Naive thymus-derived CD4-positive, alpha-beta T cell (primary cell): ENCODE measurements at regions not wholly inside any gene's neighbourhood (a gene's known extent, or its start where the extent isn't known, plus 50 kb on each side); places are given as distances from the start of the nearest gene placed in this dataset.
"Not testable (repeated sequence)": the region's sequence is repeated elsewhere in the genome, so short reads cannot be mapped to it uniquely, and the experiment has no call there.

Experiments used
- ATAC-seq: fragments of 150-1000 bp; cut with Tn5 transposase; 2 replicates; pipeline ENCODE4 v1.10.0; 2021; ENCODE audit warnings: mild to moderate bottlenecking, moderate library complexity
- CTCF ChIA-PET: fragments of 350-600 bp; sonication (Branson Sonifier 250); formaldehyde crosslinking; loops from one replicate; lab custom pipeline; 2021; ENCODE audit warnings: antibody characterized with exemption; lab: Charles Lee
- POLR2A ChIA-PET: fragments of 350-600 bp; sonication (Branson Sonifier 250); formaldehyde crosslinking; loops from one replicate; lab custom pipeline; 2021; ENCODE audit warnings: antibody characterized with exemption, inconsistent platforms; lab: Charles Lee
- DNase-seq, 9 donors: peaks; one replicate each; pipeline versions ENCODE4 v3.0.0 to v3.0.0-alpha.2; 2020 to 2022; ENCODE audit warnings: mixed read lengths in 1 of 9
- H3K27ac ChIP-seq: one replicate; pipeline ENCODE4 v1.7.0; 2013; ENCODE audit warnings: mild to moderate bottlenecking, low read depth, low read length, moderate library complexity
- H3K27me3 ChIP-seq, 2 donors: one replicate each; pipeline ENCODE4 v1.7.0; 2013; ENCODE audit warnings: low read length in 2 of 2, mild to moderate bottlenecking in 2 of 2, moderate library complexity in 2 of 2; ENCODE audit not compliant: control insufficient read depth in 2 of 2, insufficient read depth in 2 of 2
- H3K36me3 ChIP-seq, 3 experiments: 1 replicate in 2 of 3; 2 replicates in 1 of 3; pipeline ENCODE4 v1.7.0; 2013; ENCODE audit warnings: low read length in 3 of 3, mild to moderate bottlenecking in 3 of 3, moderate library complexity in 1 of 3; ENCODE audit not compliant: insufficient read depth in 3 of 3, control insufficient read depth in 2 of 3
- H3K4me1 ChIP-seq, 2 donors: one replicate each; pipeline ENCODE4 v1.7.0; 2013; ENCODE audit warnings: low read length in 2 of 2, mild to moderate bottlenecking in 2 of 2, moderate library complexity in 1 of 2; ENCODE audit not compliant: control insufficient read depth in 2 of 2, insufficient read depth in 2 of 2
- H3K4me3 ChIP-seq: 2 replicates; pipeline ENCODE4 v1.7.0; 2013; ENCODE audit warnings: mild to moderate bottlenecking, low read length
- H3K9me3 ChIP-seq, 3 experiments: 1 replicate in 2 of 3; 2 replicates in 1 of 3; pipeline ENCODE4 v1.7.0; 2013; ENCODE audit warnings: low read length in 3 of 3; ENCODE audit not compliant: control insufficient read depth in 2 of 3
- H3K27ac Mint-ChIP-seq, 9 donors: one replicate each; pipeline ENCODE4 v1.8.0; 2020 to 2022; ENCODE audit warnings: mixed read lengths in 9 of 9, mild to moderate bottlenecking in 8 of 9, moderate library complexity in 5 of 9, inconsistent platforms in 2 of 9
- H3K27me3 Mint-ChIP-seq, 5 donors: one replicate each; pipeline ENCODE4 v1.8.0; 2021 to 2022; ENCODE audit warnings: mixed read lengths in 5 of 5, mild to moderate bottlenecking in 1 of 5
- H3K36me3 Mint-ChIP-seq, 5 donors: one replicate each; pipeline ENCODE4 v1.8.0; 2020 to 2022; ENCODE audit warnings: mixed read lengths in 5 of 5, mild to moderate bottlenecking in 3 of 5, inconsistent platforms in 1 of 5
- H3K4me1 Mint-ChIP-seq, 7 donors: one replicate each; pipeline ENCODE4 v1.8.0; 2020 to 2022; ENCODE audit warnings: mixed read lengths in 7 of 7, mild to moderate bottlenecking in 3 of 7, inconsistent platforms in 1 of 7
- H3K4me3 Mint-ChIP-seq, 10 donors: one replicate each; pipeline ENCODE4 v1.8.0; 2020 to 2022; ENCODE audit warnings: mild to moderate bottlenecking in 10 of 10, mixed read lengths in 10 of 10, moderate library complexity in 6 of 10, inconsistent platforms in 2 of 10
- H3K9me3 Mint-ChIP-seq, 11 donors: one replicate each; pipeline ENCODE4 v1.8.0; 2020 to 2022; ENCODE audit warnings: mixed read lengths in 11 of 11, mild to moderate bottlenecking in 4 of 11, inconsistent platforms in 1 of 11, moderate library complexity in 1 of 11
- intact Hi-C, 2 donors: fragments of 100-400 bp; cut with micrococcal nuclease; formaldehyde crosslinking; loops; one replicate each; pipeline ENCODE4 v1.15.1; 2023

DNA sequence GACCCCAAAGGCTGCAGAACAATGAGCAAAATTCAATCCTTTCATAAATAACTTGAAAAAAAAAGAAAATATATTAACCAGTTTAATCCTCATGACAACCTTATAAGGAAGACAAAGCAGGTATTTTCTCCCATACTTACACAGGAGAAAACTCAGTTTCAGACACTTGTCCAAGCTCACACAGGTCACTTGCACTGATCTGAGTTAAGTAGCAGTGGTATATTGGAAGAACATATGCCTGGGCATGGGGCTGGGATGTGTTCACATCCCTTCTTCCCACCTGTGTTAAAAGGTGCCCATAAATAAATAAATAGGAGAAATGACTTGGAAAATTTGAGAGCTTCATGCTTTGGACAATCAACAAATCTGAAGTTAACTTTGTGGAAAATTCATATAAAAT lies 63.5 kb upstream of the SELENOP start:
- no peaks in the 10 kb centered on the region for H3K36me3 ChIP-seq
- H3K9me3 ChIP-seq, result no peaks in the 10 kb centered on the region
- Mint-ChIP-seq H3K4me1 (peaks cover 0 to 12% (median 7%) of the 10 kb centered on the region in 7 donors), H3K9me3 (peaks cover 0 to 5% (median 0%) of the 10 kb centered on the region in 11 donors), H3K4me3 (peak overlapping the region in 1 of 10 donors; percentile 21), H3K27ac (peak overlapping the region in 1 of 9 donors; percentile 42), H3K36me3 (no peaks in the 10 kb centered on the region), H3K27me3 (peaks cover 5 to 13% (median 5%) of the 10 kb centered on the region in 5 donors)
- ATAC-seq (no peak), DNase-seq (no peak)
- H3K27ac ChIP-seq, result no peak overlapping the region
- ChIA-PET POLR2A (interaction anchor here (0.7 kb wide), 1 partner anchor 67 kb away, joined by 3 read pairs; no protein-coding TSS in a partner anchor), CTCF (interaction anchor here (1.2 kb wide), 1 partner anchor 14 kb away, joined by 4 read pairs; no protein-coding TSS in a partner anchor)
- H3K4me3 ChIP-seq, result no peak overlapping the region
- intact Hi-C loops, result no loop called here
- H3K27me3 ChIP-seq, result no peaks in the 10 kb centered on the region
- H3K4me1 ChIP-seq, result no peaks in the 10 kb centered on the region

DNA sequence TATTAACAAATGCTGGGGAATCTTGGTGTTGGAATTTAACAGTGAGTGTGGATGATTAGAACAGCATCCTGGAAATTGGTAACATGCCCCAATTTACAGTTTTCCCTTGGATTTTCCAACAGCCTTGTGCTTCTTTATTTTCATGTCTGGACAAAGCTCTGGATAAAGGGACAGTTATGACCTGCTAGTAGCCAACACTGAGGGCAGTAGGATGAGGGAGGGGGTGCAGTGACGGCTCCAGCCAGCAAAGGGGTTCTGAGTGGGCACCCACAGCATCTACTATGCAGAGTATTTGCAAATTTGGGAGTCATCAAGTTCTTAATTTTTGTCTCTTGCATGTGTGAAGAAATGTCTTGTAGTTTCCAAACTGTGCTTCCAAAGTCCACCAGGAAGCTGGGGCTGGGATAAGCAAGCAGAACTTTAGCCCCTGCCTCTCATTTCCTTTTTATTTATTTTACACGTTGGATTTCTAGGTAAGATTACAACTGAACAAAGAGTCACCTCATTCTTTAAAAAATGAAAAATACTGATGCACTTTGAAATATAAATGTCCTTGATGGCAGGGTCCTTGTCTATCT lies 63.0 kb upstream of the SELENOP start:
- Mint-ChIP-seq H3K27ac (no peak overlapping the region), H3K36me3 (peaks cover 0 to 3% (median 0%) of the 10 kb centered on the region in 5 donors), H3K9me3 (peaks cover 0 to 8% (median 3%) of the 10 kb centered on the region in 11 donors), H3K27me3 (peaks cover 5 to 13% (median 8%) of the 10 kb centered on the region in 5 donors), H3K4me1 (peaks cover 0 to 12% (median 7%) of the 10 kb centered on the region in 7 donors), H3K4me3 (no peak overlapping the region)
- ATAC-seq (no peak), DNase-seq (no peak)
- H3K27ac ChIP-seq, result no peak overlapping the region
- ChIA-PET CTCF (no interaction called here), POLR2A (no interaction called here)
- H3K36me3 ChIP-seq, result no peaks in the 10 kb centered on the region
- no peaks in the 10 kb centered on the region for H3K27me3 ChIP-seq
- intact Hi-C loops, result no loop called here
- no peaks in the 10 kb centered on the region for H3K9me3 ChIP-seq
- H3K4me1 ChIP-seq, result no peaks in the 10 kb centered on the region
- no peak overlapping the region for H3K4me3 ChIP-seq

DNA sequence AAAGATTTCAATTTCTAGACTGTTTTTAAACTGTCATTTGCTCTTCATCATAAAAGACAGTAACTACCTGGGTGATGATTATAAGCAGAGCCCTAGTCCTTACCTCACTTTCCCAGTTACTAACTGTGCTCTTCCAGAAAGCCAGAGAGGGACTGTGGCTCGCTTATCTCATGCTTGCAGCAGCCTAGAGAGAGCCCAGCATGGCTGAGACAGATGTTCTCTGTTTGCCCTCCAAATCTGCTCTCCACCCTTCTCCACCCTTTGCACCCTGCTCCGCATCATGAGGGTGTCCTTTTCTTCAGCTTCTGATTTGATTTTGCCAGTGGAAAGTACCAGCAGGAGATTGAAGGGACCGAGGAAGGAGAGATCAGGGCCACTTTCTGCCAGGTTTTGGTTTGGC lies 61.2 kb upstream of the SELENOP start:
- DNase-seq, result no peak
- H3K27ac ChIP-seq, result no peak overlapping the region
- no peak overlapping the region for H3K4me3 Mint-ChIP-seq
- no peak overlapping the region for H3K27ac Mint-ChIP-seq
- intact Hi-C loops, result no loop called here
- ChIA-PET POLR2A (no interaction called here), CTCF (no interaction called here)
- H3K9me3 Mint-ChIP-seq, result peaks cover 0 to 26% (median 11%) of the 10 kb centered on the region in 11 donors
- H3K9me3 ChIP-seq, result no peaks in the 10 kb centered on the region
- H3K4me3 ChIP-seq, result no peak overlapping the region
- peaks cover 5 to 13% (median 10%) of the 10 kb centered on the region in 5 donors for H3K27me3 Mint-ChIP-seq
- no peak for ATAC-seq
- no peaks in the 10 kb centered on the region for H3K27me3 ChIP-seq
- H3K36me3 Mint-ChIP-seq, result peaks cover 0 to 11% (median 0%) of the 10 kb centered on the region in 5 donors
- no peaks in the 10 kb centered on the region for H3K36me3 ChIP-seq
- H3K4me1 Mint-ChIP-seq, result peaks cover 0 to 12% (median 7%) of the 10 kb centered on the region in 7 donors
- H3K4me1 ChIP-seq, result no peaks in the 10 kb centered on the region

- ATAC-seq, result no peak
- no peaks in the 10 kb centered on the region for H3K36me3 ChIP-seq
- H3K9me3 Mint-ChIP-seq, result peaks cover 0 to 38% (median 12%) of the 10 kb centered on the region in 11 donors
Measured at GRCh38 chr5:42870882-42871418, 59.3 kb upstream of the SELENOP start.

DNA sequence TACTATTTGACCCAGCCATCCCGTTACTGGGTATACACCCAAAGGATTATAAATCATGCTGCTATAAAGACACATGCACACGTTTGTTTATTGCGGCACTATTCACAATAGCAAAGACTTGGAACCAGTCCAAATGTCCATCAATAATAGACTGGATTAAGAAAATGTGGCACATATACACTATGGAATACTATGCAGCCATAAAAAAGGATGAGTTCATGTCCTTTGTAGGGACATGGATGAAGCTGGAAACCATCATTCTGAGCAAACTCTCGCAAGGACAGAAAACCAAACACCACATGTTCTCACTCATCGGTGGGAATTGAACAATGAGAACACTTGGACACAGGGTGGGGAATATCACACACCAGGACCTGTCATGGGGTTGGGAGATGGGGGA lies 56.7 kb upstream of the SELENOP start:
- peaks cover 7 to 43% (median 32%) of the 10 kb centered on the region in 5 donors for H3K27me3 Mint-ChIP-seq
- DNase-seq, H3K27ac ChIP-seq, H3K36me3 ChIP-seq, H3K4me1 ChIP-seq, H3K27ac Mint-ChIP-seq, H3K4me3 Mint-ChIP-seq, H3K27me3 ChIP-seq, intact Hi-C loops, H3K4me1 Mint-ChIP-seq, H3K4me3 ChIP-seq, ATAC-seq, CTCF ChIA-PET, POLR2A ChIA-PET, H3K9me3 ChIP-seq: not testable (repeated sequence)
- H3K9me3 Mint-ChIP-seq, result peaks cover 0 to 55% (median 17%) of the 10 kb centered on the region in 11 donors
- H3K36me3 Mint-ChIP-seq, result peaks cover 0 to 16% (median 6%) of the 10 kb centered on the region in 5 donors

More at GRCh38 chr5:42870882-42871418, 59.3 kb upstream of the SELENOP start:
- no peak overlapping the region for H3K4me3 Mint-ChIP-seq
- H3K27me3 Mint-ChIP-seq, result peaks cover 6 to 26% (median 22%) of the 10 kb centered on the region in 5 donors
- DNase-seq, result no peak
- Histone ChIP-seq H3K4me3 (no peak overlapping the region), H3K27me3 (no peaks in the 10 kb centered on the region), H3K9me3 (no peaks in the 10 kb centered on the region), H3K4me1 (no peaks in the 10 kb centered on the region), H3K27ac (no peak overlapping the region)
- peak overlapping the region in 1 of 9 donors; percentile 63 for H3K27ac Mint-ChIP-seq
- ChIA-PET POLR2A (no interaction called here), CTCF (no interaction called here)
- peaks cover 0 to 6% (median 4%) of the 10 kb centered on the region in 7 donors for H3K4me1 Mint-ChIP-seq
- peaks cover 0 to 11% (median 0%) of the 10 kb centered on the region in 5 donors for H3K36me3 Mint-ChIP-seq
- intact Hi-C loops, result no loop called here

- H3K27me3 Mint-ChIP-seq, result peaks cover 19 to 59% (median 37%) of the 10 kb centered on the region in 5 donors
- not testable (repeated sequence) for H3K4me3 Mint-ChIP-seq
Measured at GRCh38 chr5:42864749-42865148, 53.1 kb upstream of the SELENOP start.

More at GRCh38 chr5:42864749-42865148, 53.1 kb upstream of the SELENOP start:
- H3K4me1 ChIP-seq, intact Hi-C loops, H3K27me3 ChIP-seq, CTCF ChIA-PET, H3K9me3 ChIP-seq, ATAC-seq, H3K27ac ChIP-seq, POLR2A ChIA-PET, H3K4me3 ChIP-seq, H3K27ac Mint-ChIP-seq, DNase-seq, H3K36me3 ChIP-seq, H3K4me1 Mint-ChIP-seq: not testable (repeated sequence)
- peaks cover 0 to 21% (median 6%) of the 10 kb centered on the region in 5 donors for H3K36me3 Mint-ChIP-seq
- peaks cover 0 to 82% (median 17%) of the 10 kb centered on the region in 11 donors for H3K9me3 Mint-ChIP-seq
